Left lung (tissue), 4 donors: ENCODE measurements at regions not wholly inside any gene's neighbourhood (a gene's known extent, or its start where the extent isn't known, plus 50 kb on each side); places are given as distances from the start of the nearest gene placed in this dataset.

ENCODE experiments used
- ATAC-seq: fragments of 200-7000 bp; cut with Tn5 transposase; one replicate; pipeline ENCODE4 v1.9.1; 2020; ENCODE audit warnings: moderate library complexity
- DNase-seq, 4 donors: peaks; one replicate each; pipeline ENCODE4 v3.0.0-alpha.2; 2013 to 2020
- H3K27ac ChIP-seq, 2 donors: fragments of 200-600 bp; sonication (generic) in 1 of 2; one replicate each; pipeline versions ENCODE4 v1.5.0 to v1.8.0; 2020 to 2021
- H3K27me3 ChIP-seq, 2 donors: fragments of 200-600 bp; sonication (generic) in 1 of 2; one replicate each; pipeline versions ENCODE4 v1.5.0 to v1.8.0; 2020 to 2021
- H3K36me3 ChIP-seq, 2 donors: fragments of 200-600 bp; sonication (generic) in 1 of 2; one replicate each; pipeline versions ENCODE4 v1.5.0 to v1.8.0; 2020 to 2021
- H3K4me1 ChIP-seq, 2 donors: fragments of 200-600 bp; one replicate each; pipeline ENCODE4 v1.8.0; 2021
- H3K4me3 ChIP-seq, 2 donors: fragments of 200-600 bp; sonication (generic) in 1 of 2; one replicate each; pipeline versions ENCODE4 v1.5.0 to v1.8.0; 2020 to 2021; ENCODE audit warnings: mild to moderate bottlenecking in 1 of 2
- H3K9me3 ChIP-seq, 2 donors: fragments of 200-600 bp; sonication (generic) in 1 of 2; one replicate each; pipeline versions ENCODE4 v1.5.0 to v1.8.0; 2020 to 2021
- CTCF ChIP-seq, 2 donors: fragments of 200-600 bp; sonication (generic) in 1 of 2; IDR thresholded peaks; one replicate each; pipeline versions ENCODE4 v1.5.0 to v1.8.0; 2021; ENCODE audit warnings: antibody characterized with exemption in 2 of 2
- intact Hi-C, 2 donors: fragments of 100-400 bp; cut with DNase I; formaldehyde crosslinking; loops; one replicate each; pipeline versions ENCODE4 v1.11.2 to v1.14.2; 2022
- donor health status: DM: no; HTN: yes; CAD: no.
- donor health status: DM: no; HTN: no; CAD: no.

DNA sequence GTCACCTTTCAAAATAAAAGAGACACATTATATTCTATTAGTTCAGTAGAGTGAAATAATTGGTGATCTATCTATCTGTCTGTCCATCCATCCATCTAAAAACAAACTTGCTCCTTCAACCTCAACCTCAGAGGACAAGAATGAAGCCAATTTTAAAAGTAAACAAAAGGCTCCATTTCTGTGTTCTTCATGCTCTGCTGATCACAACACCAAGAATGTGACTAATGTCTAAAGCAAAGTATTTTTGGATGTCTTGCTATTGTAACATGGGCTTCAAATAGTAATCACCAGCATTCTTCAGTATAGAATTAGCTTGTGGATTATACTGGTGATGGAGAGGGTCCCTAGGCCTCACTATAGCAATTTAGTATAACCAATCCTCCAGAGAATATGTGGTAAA, 1304.4 kb downstream of the MAT2B start:
- Histone ChIP-seq H3K4me1 (no peaks in the 10 kb centered on the region), H3K4me3 (no peak overlapping the region), H3K36me3 (no peaks in the 10 kb centered on the region), H3K27ac (no peak overlapping the region), H3K9me3 (no peaks in the 10 kb centered on the region), H3K27me3 (no peaks in the 10 kb centered on the region)
- ATAC-seq (no peak), DNase-seq (no peak)
- TF ChIP-seq CTCF (IDR thresholded peaks at IDR 0.05) = no peak
- intact Hi-C loops = no loop called here

DNA sequence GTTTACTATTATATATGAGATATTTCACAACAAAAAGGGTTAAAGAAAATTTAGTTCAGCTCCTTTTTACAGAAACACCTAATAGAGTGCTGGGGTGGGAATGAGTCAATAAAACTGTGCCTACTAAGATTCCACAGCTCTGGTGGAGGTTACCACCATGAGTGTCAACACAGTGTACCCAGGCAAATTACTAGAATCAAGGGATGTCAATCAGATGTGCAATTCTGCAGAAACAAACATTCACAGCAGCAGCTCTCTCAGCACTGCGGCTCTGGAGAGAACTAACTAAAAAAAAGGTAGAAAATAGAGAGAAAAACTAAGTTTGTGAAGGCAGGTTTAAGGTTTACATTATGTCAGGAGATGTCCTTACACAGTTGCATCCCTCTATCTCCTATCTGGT, 1313.0 kb downstream of the MAT2B start:
- Histone ChIP-seq H3K4me3 (no peak overlapping the region), H3K27me3 (no peaks in the 10 kb centered on the region), H3K9me3 (no peaks in the 10 kb centered on the region), H3K36me3 (no peaks in the 10 kb centered on the region), H3K27ac (no peak overlapping the region), H3K4me1 (no peaks in the 10 kb centered on the region)
- ATAC-seq = no peak
- intact Hi-C loops = no loop called here
- no peak for TF ChIP-seq CTCF (IDR thresholded peaks at IDR 0.05)
- no peak for DNase-seq

- ATAC-seq (no peak), DNase-seq (no peak)
- Histone ChIP-seq H3K4me3 (no peak overlapping the region), H3K27ac (no peak overlapping the region), H3K27me3 (no peaks in the 10 kb centered on the region), H3K9me3 (no peaks in the 10 kb centered on the region), H3K36me3 (no peaks in the 10 kb centered on the region), H3K4me1 (no peaks in the 10 kb centered on the region)
- intact Hi-C loops = no loop called here
- TF ChIP-seq CTCF (IDR thresholded peaks at IDR 0.05) = no peak
Measured at GRCh38 chr5:164824671-164825070, 1319.3 kb downstream of the MAT2B start.

DNA sequence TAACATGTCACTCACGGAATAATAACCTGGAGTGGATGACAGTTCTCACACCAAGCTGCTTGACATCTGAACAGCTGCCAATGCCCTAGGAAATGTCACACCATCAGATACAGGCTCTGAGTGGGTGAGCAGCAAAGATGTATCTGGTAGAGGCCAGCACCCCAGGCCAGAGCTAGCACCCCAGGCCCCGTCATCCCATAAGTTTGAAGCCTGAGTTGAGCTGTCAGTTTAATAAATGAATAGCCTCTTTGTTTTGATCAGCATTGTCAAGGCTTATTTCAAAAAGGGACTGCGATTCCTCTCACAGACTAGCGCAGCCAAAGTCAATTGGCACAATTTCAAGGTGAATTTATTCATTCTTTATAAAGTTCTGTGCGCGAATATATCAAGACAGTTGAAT, 1327.1 kb downstream of the MAT2B start:
- Histone ChIP-seq H3K27ac (no peak overlapping the region), H3K9me3 (no peaks in the 10 kb centered on the region), H3K27me3 (no peaks in the 10 kb centered on the region), H3K36me3 (no peaks in the 10 kb centered on the region), H3K4me3 (no peak overlapping the region), H3K4me1 (no peaks in the 10 kb centered on the region)
- DNase-seq = no peak
- ATAC-seq = no peak
- intact Hi-C loops = no loop called here
- TF ChIP-seq CTCF (IDR thresholded peaks at IDR 0.05) = no peak

- no peak for TF ChIP-seq CTCF (IDR thresholded peaks at IDR 0.05)
- DNase-seq = no peak
- Histone ChIP-seq H3K9me3 (no peaks in the 10 kb centered on the region), H3K27me3 (no peaks in the 10 kb centered on the region), H3K4me3 (no peak overlapping the region), H3K4me1 (no peaks in the 10 kb centered on the region), H3K27ac (no peak overlapping the region), H3K36me3 (no peaks in the 10 kb centered on the region)
- intact Hi-C loops = no loop called here
- no peak for ATAC-seq
Measured at GRCh38 chr5:164844348-164844747, 1338.9 kb downstream of the MAT2B start.
